IMR-90 (cell line): ENCODE measurements at regions not wholly inside any gene's neighbourhood (a gene's known extent, or its start where the extent isn't known, plus 50 kb on each side); places are given as distances from the start of the nearest gene placed in this dataset.
"Not testable (repeated sequence)": the region's sequence is repeated elsewhere in the genome, so short reads cannot be mapped to it uniquely, and the experiment has no call there.

Source experiments
- BHLHE40 ChIP-seq: fragments of 150-350 bp; IDR thresholded peaks from 2 replicates; pipeline ENCODE4 v1.6.1; 2016; ENCODE audit warnings: mild to moderate bottlenecking, low read depth, low read length
- CEBPB ChIP-seq: IDR thresholded peaks from 2 replicates; pipeline ENCODE4 v1.6.1; 2012; ENCODE audit warnings: low read depth, low read length, improper control_type of control experiment
- MXI1 ChIP-seq: IDR thresholded peaks from 2 replicates; pipeline ENCODE4 v1.6.1; 2012; ENCODE audit warnings: low read depth, mild to moderate bottlenecking, low read length, moderate library complexity, borderline replicate concordance
- POLR2A ChIP-seq: IDR thresholded peaks from 2 replicates; pipeline ENCODE4 v1.6.1; 2012; ENCODE audit warnings: mild to moderate bottlenecking, low read depth, low read length
- RAD21 ChIP-seq: IDR thresholded peaks from 2 replicates; pipeline ENCODE4 v1.6.1; 2012; ENCODE audit warnings: low read length, improper control_type of control experiment
- RFX5 ChIP-seq: IDR thresholded peaks from 2 replicates; pipeline ENCODE4 v1.8.0; 2012; ENCODE audit warnings: low read depth, mild to moderate bottlenecking, low read length, moderate library complexity
- SMC3 ChIP-seq: fragments of 150-350 bp; IDR thresholded peaks from 2 replicates; pipeline ENCODE4 v1.6.1; 2016; ENCODE audit warnings: low read depth, mild to moderate bottlenecking, antibody characterized with exemption, low read length, moderate library complexity
- TF ChIP-seq, protein P1 (sequence below): conservative IDR thresholded peaks from 2 replicates; pipeline ENCODE4 v1.5.1; 2012; ENCODE audit warnings: mild to moderate bottlenecking, low read depth, low read length, improper control_type of control experiment
- TF ChIP-seq, protein P2 (sequence below): fragments of 150-350 bp; IDR thresholded peaks from 2 replicates; pipeline ENCODE4 v1.6.1; 2017; ENCODE audit warnings: mild to moderate bottlenecking, antibody characterized with exemption, low read length, low read depth

DNA sequence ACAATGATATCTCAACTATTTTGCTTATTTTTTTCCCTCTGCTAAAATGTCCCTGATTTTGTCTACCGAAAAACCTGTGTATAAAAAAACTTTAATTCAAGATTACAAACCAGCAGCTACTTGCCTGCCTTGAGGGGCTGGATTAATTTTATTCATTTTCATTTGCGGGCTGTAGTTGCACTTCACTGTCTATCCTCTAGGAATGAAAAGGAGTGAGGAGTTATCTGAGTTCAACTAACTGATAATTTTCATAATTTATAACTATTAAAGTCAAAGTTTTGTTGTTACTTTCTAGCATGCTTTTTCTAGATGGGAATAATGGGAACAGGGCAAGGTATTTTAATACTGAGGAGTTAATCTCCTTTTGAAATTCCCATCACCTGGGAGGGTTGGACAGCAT is 50.3 kb upstream of the AGTPBP1 start:
- TF ChIP-seq, protein P1, sequence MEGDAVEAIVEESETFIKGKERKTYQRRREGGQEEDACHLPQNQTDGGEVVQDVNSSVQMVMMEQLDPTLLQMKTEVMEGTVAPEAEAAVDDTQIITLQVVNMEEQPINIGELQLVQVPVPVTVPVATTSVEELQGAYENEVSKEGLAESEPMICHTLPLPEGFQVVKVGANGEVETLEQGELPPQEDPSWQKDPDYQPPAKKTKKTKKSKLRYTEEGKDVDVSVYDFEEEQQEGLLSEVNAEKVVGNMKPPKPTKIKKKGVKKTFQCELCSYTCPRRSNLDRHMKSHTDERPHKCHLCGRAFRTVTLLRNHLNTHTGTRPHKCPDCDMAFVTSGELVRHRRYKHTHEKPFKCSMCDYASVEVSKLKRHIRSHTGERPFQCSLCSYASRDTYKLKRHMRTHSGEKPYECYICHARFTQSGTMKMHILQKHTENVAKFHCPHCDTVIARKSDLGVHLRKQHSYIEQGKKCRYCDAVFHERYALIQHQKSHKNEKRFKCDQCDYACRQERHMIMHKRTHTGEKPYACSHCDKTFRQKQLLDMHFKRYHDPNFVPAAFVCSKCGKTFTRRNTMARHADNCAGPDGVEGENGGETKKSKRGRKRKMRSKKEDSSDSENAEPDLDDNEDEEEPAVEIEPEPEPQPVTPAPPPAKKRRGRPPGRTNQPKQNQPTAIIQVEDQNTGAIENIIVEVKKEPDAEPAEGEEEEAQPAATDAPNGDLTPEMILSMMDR, result not testable (repeated sequence)
- not testable (repeated sequence) for TF ChIP-seq RAD21, POLR2A, BHLHE40, CEBPB, SMC3, RFX5, MXI1
- TF ChIP-seq, protein P2, sequence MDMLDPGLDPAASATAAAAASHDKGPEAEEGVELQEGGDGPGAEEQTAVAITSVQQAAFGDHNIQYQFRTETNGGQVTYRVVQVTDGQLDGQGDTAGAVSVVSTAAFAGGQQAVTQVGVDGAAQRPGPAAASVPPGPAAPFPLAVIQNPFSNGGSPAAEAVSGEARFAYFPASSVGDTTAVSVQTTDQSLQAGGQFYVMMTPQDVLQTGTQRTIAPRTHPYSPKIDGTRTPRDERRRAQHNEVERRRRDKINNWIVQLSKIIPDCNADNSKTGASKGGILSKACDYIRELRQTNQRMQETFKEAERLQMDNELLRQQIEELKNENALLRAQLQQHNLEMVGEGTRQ, result not testable (repeated sequence)
